LNCaP clone FGC (cell line): ENCODE measurements at regions not wholly inside any gene's neighbourhood (a gene's known extent, or its start where the extent isn't known, plus 50 kb on each side); places are given as distances from the start of the nearest gene placed in this dataset.

Experiments
- DNase-seq: peaks from one replicate; pipeline ENCODE4 v3.0.0-alpha.2; 2011; ENCODE audit warnings: low read depth
- H3K4me3 ChIP-seq: 2 replicates; pipeline ENCODE4 v1.5.1; 2011; ENCODE audit warnings: mild to moderate bottlenecking, low read depth, low read length, control low read depth
- CTCF ChIP-seq: IDR thresholded peaks from 2 replicates; pipeline ENCODE4 v1.5.1; 2012; ENCODE audit warnings: mild to moderate bottlenecking; ENCODE audit not compliant: control insufficient read depth, insufficient read depth; ENCODE audit errors: extremely low read depth

GRCh38 chr13:78750735-78751134 lies 91.8 kb upstream of the OBI1 start:
- H3K4me3 ChIP-seq: no peak overlapping the region
- no peak for TF ChIP-seq CTCF
- no peak for DNase-seq

- TF ChIP-seq CTCF: no peak
- H3K4me3 ChIP-seq: no peak overlapping the region
- DNase-seq: no peak
Measured at GRCh38 chr13:78743973-78744372, 85.0 kb upstream of the OBI1 start.

- H3K4me3 ChIP-seq: no peak overlapping the region
- no peak for DNase-seq
- TF ChIP-seq CTCF: no peak
Measured at GRCh38 chr13:78742659-78743058, 83.7 kb upstream of the OBI1 start.

- H3K4me3 ChIP-seq: no peak overlapping the region
- TF ChIP-seq CTCF: no peak
- DNase-seq: no peak
Measured at GRCh38 chr13:78736142-78736541, 77.2 kb upstream of the OBI1 start.

GRCh38 chr13:78732445-78733017 lies 73.6 kb upstream of the OBI1 start:
- no peak for DNase-seq
- TF ChIP-seq CTCF: no peak
- no peak overlapping the region for H3K4me3 ChIP-seq

- H3K4me3 ChIP-seq: no peak overlapping the region
- no peak for TF ChIP-seq CTCF
- DNase-seq: no peak
Measured at GRCh38 chr13:78722700-78723099, 63.7 kb upstream of the OBI1 start.

- no peak overlapping the region for H3K4me3 ChIP-seq
- no peak for TF ChIP-seq CTCF
- no peak for DNase-seq
Measured at GRCh38 chr13:78719367-78719766, 60.4 kb upstream of the OBI1 start.
